ENCODE measurements at regions not wholly inside any gene's neighbourhood (a gene's known extent, or its start where the extent isn't known, plus 50 kb on each side); places are given as distances from the start of the nearest gene placed in this dataset.

GRCh38 chr4:181204109-181204508 lies 1039.1 kb upstream of the TENM3 start:
- intact Hi-C loops (cut with DNase I), result no loop called here
- Histone ChIP-seq H3K9me3 (ENCODE audit: control insufficient read depth, low read length) (no peaks in the 10 kb centered on the region), H3K27ac (ENCODE audit: low read length) (no peak overlapping the region), H3K27me3 (ENCODE audit: control insufficient read depth, insufficient read depth) (no peaks in the 10 kb centered on the region), H3K4me1 (ENCODE audit: control insufficient read depth, insufficient read depth, low read length) (no peaks in the 10 kb centered on the region), H3K4me3 (ENCODE audit: low read length) (no peak overlapping the region)
- ATAC-seq (no peak), DNase-seq (no peak)
- 52% methylated on average over 4 of the region's 4 CpGs for WGBS

GRCh38 chr4:181213551-181213950 lies 1029.7 kb upstream of the TENM3 start:
- no peaks in the 10 kb centered on the region for H3K4me1 ChIP-seq (ENCODE audit: control insufficient read depth, insufficient read depth, low read length)
- no peaks in the 10 kb centered on the region for H3K9me3 ChIP-seq (ENCODE audit: control insufficient read depth, low read length)
- H3K4me3 ChIP-seq (ENCODE audit: low read length), result no peak overlapping the region
- 29% methylated on average over 2 of the region's 2 CpGs for WGBS
- intact Hi-C loops (cut with DNase I), result no loop called here
- DNase-seq (no peak), ATAC-seq (no peak)
- no peaks in the 10 kb centered on the region for H3K27me3 ChIP-seq (ENCODE audit: control insufficient read depth, insufficient read depth)
- no peak overlapping the region for H3K27ac ChIP-seq (ENCODE audit: low read length)

GRCh38 chr4:181216501-181216900 lies 1026.7 kb upstream of the TENM3 start:
- WGBS, result 49% methylated on average over 2 of the region's 2 CpGs
- ATAC-seq (no peak), DNase-seq (no peak)
- intact Hi-C loops (cut with DNase I), result no loop called here
- Histone ChIP-seq H3K27me3 (ENCODE audit: control insufficient read depth, insufficient read depth) (no peaks in the 10 kb centered on the region), H3K4me3 (ENCODE audit: low read length) (no peak overlapping the region), H3K4me1 (ENCODE audit: control insufficient read depth, insufficient read depth, low read length) (no peaks in the 10 kb centered on the region), H3K27ac (ENCODE audit: low read length) (no peak overlapping the region), H3K9me3 (ENCODE audit: control insufficient read depth, low read length) (no peaks in the 10 kb centered on the region)

- intact Hi-C loops (cut with DNase I), result no loop called here
- ATAC-seq (no peak), DNase-seq (no peak)
- Histone ChIP-seq H3K4me3 (ENCODE audit: low read length) (no peak overlapping the region), H3K27ac (ENCODE audit: low read length) (no peak overlapping the region), H3K4me1 (ENCODE audit: control insufficient read depth, insufficient read depth, low read length) (no peaks in the 10 kb centered on the region), H3K9me3 (ENCODE audit: control insufficient read depth, low read length) (no peaks in the 10 kb centered on the region), H3K27me3 (ENCODE audit: control insufficient read depth, insufficient read depth) (no peaks in the 10 kb centered on the region)
- 65% methylated on average over 3 of the region's 3 CpGs for WGBS
Measured at GRCh38 chr4:181219783-181220416, 1023.3 kb upstream of the TENM3 start.

GRCh38 chr4:181224852-181225251 lies 1018.4 kb upstream of the TENM3 start:
- ATAC-seq (no peak), DNase-seq (no peak)
- Histone ChIP-seq H3K27me3 (ENCODE audit: control insufficient read depth, insufficient read depth) (no peaks in the 10 kb centered on the region), H3K4me1 (ENCODE audit: control insufficient read depth, insufficient read depth, low read length) (no peaks in the 10 kb centered on the region), H3K9me3 (ENCODE audit: control insufficient read depth, low read length) (no peaks in the 10 kb centered on the region), H3K4me3 (ENCODE audit: low read length) (no peak overlapping the region), H3K27ac (ENCODE audit: low read length) (no peak overlapping the region)
- WGBS, result 80% methylated on average over 4 of the region's 4 CpGs
- intact Hi-C loops (cut with DNase I), result no loop called here

GRCh38 chr4:181225616-181226261 lies 1017.5 kb upstream of the TENM3 start:
- Histone ChIP-seq H3K4me3 (ENCODE audit: low read length) (no peak overlapping the region), H3K4me1 (ENCODE audit: control insufficient read depth, insufficient read depth, low read length) (no peaks in the 10 kb centered on the region), H3K27me3 (ENCODE audit: control insufficient read depth, insufficient read depth) (no peaks in the 10 kb centered on the region), H3K9me3 (ENCODE audit: control insufficient read depth, low read length) (no peaks in the 10 kb centered on the region), H3K27ac (ENCODE audit: low read length) (no peak overlapping the region)
- intact Hi-C loops (cut with DNase I), result no loop called here
- WGBS, result 53% methylated on average over 10 of the region's 10 CpGs
- DNase-seq (no peak), ATAC-seq (no peak)

GRCh38 chr4:181234951-181235680 lies 1008.1 kb upstream of the TENM3 start:
- intact Hi-C loops (cut with DNase I), result no loop called here
- 89% methylated on average over 13 of the region's 13 CpGs for WGBS

GRCh38 chr4:181245326-181245725 lies 997.9 kb upstream of the TENM3 start:
- DNase-seq (no peak), ATAC-seq (no peak)
- H3K27ac ChIP-seq (ENCODE audit: low read length), result no peak overlapping the region
- no peaks in the 10 kb centered on the region for H3K4me1 ChIP-seq (ENCODE audit: control insufficient read depth, insufficient read depth, low read length)
- intact Hi-C loops (cut with DNase I), result no loop called here
- WGBS, result 87% methylated on average over 6 of the region's 6 CpGs
- H3K9me3 ChIP-seq (ENCODE audit: control insufficient read depth, low read length), result no peaks in the 10 kb centered on the region
- no peak overlapping the region for H3K4me3 ChIP-seq (ENCODE audit: low read length)
- H3K27me3 ChIP-seq (ENCODE audit: control insufficient read depth, insufficient read depth), result no peaks in the 10 kb centered on the region

More at GRCh38 chr4:181234951-181235680, 1008.1 kb upstream of the TENM3 start:
- H3K4me3 ChIP-seq (ENCODE audit: low read length), result no peak overlapping the region
- no peaks in the 10 kb centered on the region for H3K9me3 ChIP-seq (ENCODE audit: control insufficient read depth, low read length)
- no peaks in the 10 kb centered on the region for H3K4me1 ChIP-seq (ENCODE audit: control insufficient read depth, insufficient read depth, low read length)
- ATAC-seq (no peak), DNase-seq (no peak)
- H3K27ac ChIP-seq (ENCODE audit: low read length), result no peak overlapping the region
- H3K27me3 ChIP-seq (ENCODE audit: control insufficient read depth, insufficient read depth), result no peaks in the 10 kb centered on the region

GRCh38 chr4:181249031-181249430 lies 994.2 kb upstream of the TENM3 start:
- H3K9me3 ChIP-seq (ENCODE audit: control insufficient read depth, low read length), result no peaks in the 10 kb centered on the region
- no peak overlapping the region for H3K4me3 ChIP-seq (ENCODE audit: low read length)
- H3K4me1 ChIP-seq (ENCODE audit: control insufficient read depth, insufficient read depth, low read length), result no peaks in the 10 kb centered on the region
- ATAC-seq (no peak), DNase-seq (no peak)
- H3K27me3 ChIP-seq (ENCODE audit: control insufficient read depth, insufficient read depth), result no peaks in the 10 kb centered on the region
- no peak overlapping the region for H3K27ac ChIP-seq (ENCODE audit: low read length)
- 25% methylated on average over 4 of the region's 4 CpGs for WGBS
- intact Hi-C loops (cut with DNase I), result no loop called here

- WGBS, result 73% methylated on average over 6 of the region's 6 CpGs
- Histone ChIP-seq H3K27ac (ENCODE audit: low read length) (no peak overlapping the region), H3K4me1 (ENCODE audit: control insufficient read depth, insufficient read depth, low read length) (no peaks in the 10 kb centered on the region), H3K4me3 (ENCODE audit: low read length) (no peak overlapping the region), H3K9me3 (ENCODE audit: control insufficient read depth, low read length) (no peaks in the 10 kb centered on the region), H3K27me3 (ENCODE audit: control insufficient read depth, insufficient read depth) (no peaks in the 10 kb centered on the region)
- intact Hi-C loops (cut with DNase I), result no loop called here
- DNase-seq (no peak), ATAC-seq (no peak)
Measured at GRCh38 chr4:181254771-181255170, 988.4 kb upstream of the TENM3 start.

- intact Hi-C loops (cut with DNase I), result no loop called here
- no peaks in the 10 kb centered on the region for H3K27me3 ChIP-seq (ENCODE audit: control insufficient read depth, insufficient read depth)
- no peaks in the 10 kb centered on the region for H3K4me1 ChIP-seq (ENCODE audit: control insufficient read depth, insufficient read depth, low read length)
- no peak overlapping the region for H3K27ac ChIP-seq (ENCODE audit: low read length)
- H3K4me3 ChIP-seq (ENCODE audit: low read length), result no peak overlapping the region
- no peaks in the 10 kb centered on the region for H3K9me3 ChIP-seq (ENCODE audit: control insufficient read depth, low read length)
- no peak for DNase-seq
- ATAC-seq, result no peak
- 6% methylated on average over 2 of the region's 2 CpGs for WGBS
Measured at GRCh38 chr4:181258569-181258968, 984.6 kb upstream of the TENM3 start.
